GM06990 (cell line): ENCODE measurements at regions not wholly inside any gene's neighbourhood (a gene's known extent, or its start where the extent isn't known, plus 50 kb on each side); places are given as distances from the start of the nearest gene placed in this dataset.
"Not testable (repeated sequence)": the region's sequence is repeated elsewhere in the genome, so short reads cannot be mapped to it uniquely, and the experiment has no call there.

Experiments
- DNase-seq: peaks from one replicate; pipeline ENCODE4 v3.0.0-alpha.2; 2011; ENCODE audit not compliant: insufficient read length; ENCODE audit errors: extremely low read depth
- H3K27me3 ChIP-seq: replicated peaks from 2 replicates; pipeline ENCODE4 v1.6.0; 2011; ENCODE audit warnings: low read length; ENCODE audit not compliant: control insufficient read depth, insufficient read depth
- H3K36me3 ChIP-seq: 2 replicates; pipeline ENCODE4 v1.5.1; 2011; ENCODE audit warnings: low read length; ENCODE audit not compliant: control insufficient read depth, insufficient read depth
- H3K4me3 ChIP-seq: replicated peaks from 2 replicates; pipeline ENCODE4 v1.5.1; 2011; ENCODE audit warnings: low read depth, mild to moderate bottlenecking, control low read depth, low read length
- CTCF ChIP-seq: IDR thresholded peaks from 2 replicates; pipeline ENCODE4 v1.5.1; 2011; ENCODE audit warnings: low read length, control low read depth, mild to moderate bottlenecking, inconsistent platforms; ENCODE audit not compliant: insufficient read depth, poor library complexity, severe bottlenecking

DNA sequence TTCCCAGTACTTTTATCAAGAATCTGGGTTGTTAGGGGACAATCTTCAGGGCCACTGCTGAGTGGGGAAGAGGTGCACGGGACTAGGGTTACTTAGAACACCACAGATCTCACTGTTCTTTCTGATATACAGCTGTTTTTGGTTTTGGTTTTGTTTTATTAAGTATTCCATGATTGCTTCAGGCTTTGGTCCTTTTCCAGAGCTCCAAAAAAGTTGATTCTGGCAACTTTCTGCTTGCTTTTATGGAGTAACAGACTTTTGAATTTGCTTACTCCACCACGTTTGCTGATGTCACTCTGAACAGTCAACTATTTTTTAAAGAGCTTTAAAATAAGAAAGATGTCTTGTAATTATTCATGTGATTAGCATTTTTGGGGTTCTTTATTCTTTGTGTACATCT lies 368.1 kb upstream of the FOXG1 start:
- no peaks in the 10 kb centered on the region for H3K36me3 ChIP-seq
- no peaks in the 10 kb centered on the region for H3K27me3 ChIP-seq
- no peak for DNase-seq
- no peak for TF ChIP-seq CTCF
- H3K4me3 ChIP-seq = no peak overlapping the region

DNA sequence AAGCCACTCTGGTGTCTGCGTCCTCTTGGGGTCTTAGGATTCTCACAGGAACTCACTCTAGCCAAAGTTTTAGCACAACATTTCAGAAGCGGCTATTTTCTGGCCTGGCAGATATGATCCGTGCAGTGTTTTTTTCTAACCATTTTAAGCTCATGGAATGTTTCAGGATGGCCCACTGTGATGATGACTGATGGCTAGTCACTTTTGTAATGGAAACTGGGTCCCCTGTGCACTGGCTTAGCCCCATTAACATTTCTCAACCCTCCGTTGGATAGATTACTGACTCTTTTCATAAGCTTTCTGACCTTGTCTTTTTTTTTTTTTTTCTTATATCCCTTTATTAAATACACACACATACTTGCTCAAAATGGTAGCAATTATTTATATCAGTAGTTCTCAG lies 364.9 kb upstream of the FOXG1 start:
- not testable (repeated sequence) for H3K4me3 ChIP-seq, DNase-seq, H3K27me3 ChIP-seq, H3K36me3 ChIP-seq

GRCh38 chr14:28406196-28406595 lies 360.4 kb upstream of the FOXG1 start:
- Histone ChIP-seq H3K36me3 (no peaks in the 10 kb centered on the region), H3K4me3 (no peak overlapping the region), H3K27me3 (no peaks in the 10 kb centered on the region)
- no peak for TF ChIP-seq CTCF
- DNase-seq = no peak

DNA sequence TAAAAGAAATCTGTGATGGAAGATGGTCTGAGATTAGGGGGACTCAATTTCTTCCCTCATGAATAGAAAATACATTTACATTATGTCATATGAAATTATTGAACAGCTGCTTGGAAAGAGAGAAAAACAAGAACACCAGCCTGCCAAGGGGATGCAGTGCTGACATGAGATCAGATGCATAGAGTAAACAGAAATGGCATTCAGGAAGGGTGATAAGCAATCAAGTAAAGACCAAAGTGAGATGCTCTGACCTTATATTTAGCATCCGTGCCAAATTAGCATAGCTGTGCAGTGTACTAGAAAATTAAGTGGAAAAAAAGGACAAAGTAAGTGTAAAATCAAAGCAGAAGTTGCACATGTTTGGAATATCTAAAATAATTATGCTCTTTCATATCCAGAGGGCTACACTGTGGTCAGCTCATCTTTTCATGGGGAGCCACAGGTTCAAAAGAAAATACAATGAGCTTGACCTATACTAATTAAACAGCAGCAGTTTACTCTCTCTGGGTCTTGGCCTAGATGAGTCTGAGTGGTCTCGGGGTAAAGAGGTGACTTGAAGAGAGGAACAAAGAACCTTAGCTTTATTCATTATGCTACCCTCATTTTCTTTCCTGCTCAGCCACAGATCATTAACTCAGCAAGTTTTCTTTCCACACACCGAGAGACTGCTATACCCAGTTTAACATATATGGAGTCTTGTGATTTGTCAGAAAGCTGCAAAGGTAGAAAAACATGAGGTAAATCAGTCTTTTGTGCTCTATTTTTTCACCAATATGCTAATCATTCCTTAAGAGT lies 359.4 kb upstream of the FOXG1 start:
- TF ChIP-seq CTCF = no peak
- H3K36me3 ChIP-seq = no peaks in the 10 kb centered on the region
- H3K4me3 ChIP-seq = no peak overlapping the region
- H3K27me3 ChIP-seq = no peaks in the 10 kb centered on the region
- DNase-seq = no peak

- no peak for TF ChIP-seq CTCF
- no peaks in the 10 kb centered on the region for H3K36me3 ChIP-seq
- H3K27me3 ChIP-seq = no peaks in the 10 kb centered on the region
- no peak overlapping the region for H3K4me3 ChIP-seq
- DNase-seq = no peak
Measured at GRCh38 chr14:28407996-28408395, 358.6 kb upstream of the FOXG1 start.

DNA sequence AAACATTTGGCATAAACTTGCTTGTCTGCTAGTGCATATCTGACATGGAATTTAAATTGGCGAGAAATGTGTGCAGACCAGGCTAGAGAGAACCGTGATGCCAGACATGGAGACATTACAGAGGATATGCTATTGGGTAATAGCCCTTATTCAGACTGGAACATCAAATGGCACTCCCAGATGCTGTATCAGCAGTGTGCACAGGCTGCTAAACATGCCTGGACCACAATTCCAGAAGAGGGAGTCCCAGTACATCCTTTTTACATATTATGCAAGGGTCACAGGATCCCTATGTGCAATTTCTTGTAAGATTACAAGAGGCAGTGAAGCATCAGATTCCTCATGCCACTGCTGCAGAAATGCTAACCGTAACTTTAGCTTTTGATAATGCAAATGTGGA lies 354.5 kb upstream of the FOXG1 start:
- no peaks in the 10 kb centered on the region for H3K36me3 ChIP-seq
- no peak overlapping the region for H3K4me3 ChIP-seq
- no peak for DNase-seq
- no peaks in the 10 kb centered on the region for H3K27me3 ChIP-seq
- no peak for TF ChIP-seq CTCF
